ENCODE measurements at regions not wholly inside any gene's neighbourhood (a gene's known extent, or its start where the extent isn't known, plus 50 kb on each side); places are given as distances from the start of the nearest gene placed in this dataset.
"Not testable (repeated sequence)": the region's sequence is repeated elsewhere in the genome, so short reads cannot be mapped to it uniquely, and the experiment has no call there.

GRCh38 chr9:6160579-6160978 lies 55.0 kb upstream of the IL33 start:
- DNase-seq (ENCODE audit: low read depth): no peak

- DNase-seq (ENCODE audit: low read depth): no peak
Measured at GRCh38 chr9:6153425-6153824, 62.2 kb upstream of the IL33 start.

GRCh38 chr9:6152788-6153187 lies 62.8 kb upstream of the IL33 start:
- no peak for DNase-seq (ENCODE audit: low read depth)

GRCh38 chr9:6150483-6150882 lies 65.1 kb upstream of the IL33 start:
- DNase-seq (ENCODE audit: low read depth): no peak

GRCh38 chr9:6149315-6149714 lies 66.3 kb upstream of the IL33 start:
- no peak for DNase-seq (ENCODE audit: low read depth)

GRCh38 chr9:6147846-6148245 lies 67.8 kb upstream of the IL33 start:
- DNase-seq (ENCODE audit: low read depth): no peak

- no peak for DNase-seq (ENCODE audit: low read depth)
Measured at GRCh38 chr9:6144947-6145346, 70.7 kb upstream of the IL33 start.

GRCh38 chr9:6142799-6143454 lies 72.7 kb upstream of the IL33 start:
- no peak for DNase-seq (ENCODE audit: low read depth)

GRCh38 chr9:6135780-6136179 lies 79.8 kb upstream of the IL33 start:
- DNase-seq (ENCODE audit: low read depth): not testable (repeated sequence)

GRCh38 chr9:6134661-6135180 lies 80.9 kb upstream of the IL33 start:
- no peak for DNase-seq (ENCODE audit: low read depth)

- no peak for DNase-seq (ENCODE audit: low read depth)
Measured at GRCh38 chr9:6133346-6134063, 82.1 kb upstream of the IL33 start.

- no peak for DNase-seq (ENCODE audit: low read depth)
Measured at GRCh38 chr9:6132650-6133049, 83.0 kb upstream of the IL33 start.

- no peak for DNase-seq (ENCODE audit: low read depth)
Measured at GRCh38 chr9:6128030-6128429, 87.6 kb upstream of the IL33 start.

- DNase-seq (ENCODE audit: low read depth): no peak
Measured at GRCh38 chr9:6126377-6126776, 89.2 kb upstream of the IL33 start.

- no peak for DNase-seq (ENCODE audit: low read depth)
Measured at GRCh38 chr9:6123416-6123815, 92.2 kb upstream of the IL33 start.

GRCh38 chr9:6121707-6122106 lies 93.9 kb upstream of the IL33 start:
- DNase-seq (ENCODE audit: low read depth): no peak

GRCh38 chr9:6114424-6114823 lies 99.0 kb upstream of the RANBP6 start:
- DNase-seq (ENCODE audit: low read depth): no peak

GRCh38 chr9:6113819-6114218 lies 98.4 kb upstream of the RANBP6 start:
- no peak for DNase-seq (ENCODE audit: low read depth)

- no peak for DNase-seq (ENCODE audit: low read depth)
Measured at GRCh38 chr9:6113312-6113711, 97.9 kb upstream of the RANBP6 start.

GRCh38 chr9:6109986-6110385 lies 94.6 kb upstream of the RANBP6 start:
- DNase-seq (ENCODE audit: low read depth): no peak

- DNase-seq (ENCODE audit: low read depth): no peak
Measured at GRCh38 chr9:6109571-6109970, 94.1 kb upstream of the RANBP6 start.

- no peak for DNase-seq (ENCODE audit: low read depth)
Measured at GRCh38 chr9:6106711-6107339, 91.4 kb upstream of the RANBP6 start.

GRCh38 chr9:6105738-6106137 lies 90.3 kb upstream of the RANBP6 start:
- DNase-seq (ENCODE audit: low read depth): no peak

All from activated T-helper 9 cell treated with anti-CD3 and anti-CD28 coated beads, Interleukin-2, amount 50 U/mL, for 16 hours (primary cell).